A673 (cell line): ENCODE measurements at regions not wholly inside any gene's neighbourhood (a gene's known extent, or its start where the extent isn't known, plus 50 kb on each side); places are given as distances from the start of the nearest gene placed in this dataset.
"Not testable (repeated sequence)": the region's sequence is repeated elsewhere in the genome, so short reads cannot be mapped to it uniquely, and the experiment has no call there.

Experiments
- CTCF ChIP-seq: fragments of 300-800, 200-600 bp; sonication (generic); conservative IDR thresholded peaks from 2 replicates; pipeline ENCODE4 v1.5.1; 2017; ENCODE audit warnings: low read depth, mild to moderate bottlenecking, antibody characterized with exemption, low read length, moderate library complexity, mixed read lengths
- EZH2 ChIP-seq: fragments of 200-600 bp; sonication (generic); IDR thresholded peaks from 2 replicates; pipeline ENCODE4 v1.6.1; 2017; ENCODE audit warnings: borderline replicate concordance, low read depth, mild to moderate bottlenecking, mixed read lengths, antibody characterized with exemption, low read length; ENCODE audit not compliant: poor library complexity, severe bottlenecking

DNA sequence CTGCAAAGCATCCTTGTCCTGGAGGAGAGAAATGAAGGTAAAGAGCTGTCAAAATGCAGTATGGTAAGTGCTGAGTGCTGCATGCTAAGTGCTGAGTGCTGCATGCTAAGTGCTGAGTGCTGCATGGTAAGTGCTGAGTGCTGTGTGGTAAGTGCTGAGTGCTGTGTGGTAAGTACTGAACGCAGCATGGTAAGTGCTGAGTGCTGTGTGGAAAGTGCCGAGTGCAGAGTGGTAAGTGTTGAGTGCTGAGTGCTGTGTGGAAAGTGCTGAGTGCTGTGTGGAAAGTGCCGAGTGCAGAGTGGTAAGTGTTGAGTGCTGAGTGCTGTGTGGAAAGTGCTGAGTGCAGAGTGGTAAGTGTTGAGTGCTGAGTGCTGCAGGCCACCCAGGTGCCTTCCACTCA lies 322.7 kb upstream of the TNRC6C start:
- not testable (repeated sequence) for TF ChIP-seq CTCF, EZH2
